HepG2 (cell line): ENCODE measurements at regions not wholly inside any gene's neighbourhood (a gene's known extent, or its start where the extent isn't known, plus 50 kb on each side); places are given as distances from the start of the nearest gene placed in this dataset.
"Not testable (repeated sequence)": the region's sequence is repeated elsewhere in the genome, so short reads cannot be mapped to it uniquely, and the experiment has no call there.

ENCODE experiments used
- ATAC-seq: fragments of 200-7000 bp; cut with Tn5 transposase; 3 replicates; pipeline ENCODE4 v1.9.1; 2020; ENCODE audit warnings: mild to moderate bottlenecking, moderate library complexity
- BruUV-seq: library from RNA; stranded (reverse); fragments of 400-500 nt; replicated peaks from 2 replicates; lab custom pipeline; 2021; lab: Mats Ljungman, UMichigan
- CTCF ChIA-PET: fragments of 300-600 bp; formaldehyde crosslinking; extraction: SDS; loops from one replicate; lab custom pipeline; 2021; ENCODE audit warnings: low total read pairs, inconsistent platforms, low intra/inter-chr PET ratio; lab: Yijun Ruan, JAX
- POLR2A ChIA-PET: fragments of 350-600 bp; sonication (Branson Sonifier 250); formaldehyde crosslinking; loops from one replicate; lab custom pipeline; 2020; ENCODE audit warnings: antibody characterized with exemption, inconsistent platforms; lab: Yijun Ruan, JAX
- DNase-seq: peaks from one replicate; pipeline ENCODE4 v3.0.0-alpha.2; 2015; ENCODE audit warnings: low spot score
- FAIRE-seq: peaks from 3 replicates; lab custom pipeline; 2011; peaks lifted over from hg19 to GRCh38; lab: Jason Lieb, UNC
- H2AFZ ChIP-seq: one replicate; pipeline ENCODE4 v1.6.1; 2011; ENCODE audit warnings: low read length, inconsistent platforms
- H3K27ac ChIP-seq: fragments of 300-600 bp; 3 replicates; pipeline ENCODE4 v1.8.0; 2011; ENCODE audit warnings: mixed run types, mild to moderate bottlenecking, mixed read lengths, low read length, inconsistent platforms; ENCODE audit not compliant: insufficient read depth; ENCODE audit errors: extremely low read length
- H3K27me3 ChIP-seq, 2 experiments: fragments of 200-600 bp in 1 of 2; 2 replicates in 1 of 2; 3 replicates in 1 of 2; pipeline versions ENCODE4 v1.6.0 to v1.8.0; 2011; ENCODE audit warnings: low read length in 2 of 2, mild to moderate bottlenecking in 2 of 2, moderate library complexity in 2 of 2, inconsistent platforms in 1 of 2; ENCODE audit not compliant: insufficient read depth in 2 of 2, control insufficient read depth in 1 of 2
- H3K36me3 ChIP-seq, 2 experiments: fragments of 200-600 bp in 1 of 2; replicated peaks in 1 of 2; 2 replicates in 1 of 2; 3 replicates in 1 of 2; pipeline versions ENCODE4 v1.5.1 to v1.8.0; 2011; ENCODE audit warnings: low read length in 2 of 2, inconsistent platforms in 1 of 2; ENCODE audit not compliant: insufficient read depth in 2 of 2, control insufficient read depth in 1 of 2
- H3K4me1 ChIP-seq: 2 replicates; pipeline ENCODE4 v1.5.1; 2012; ENCODE audit warnings: low read length, inconsistent platforms; ENCODE audit not compliant: insufficient read depth
- H3K4me2 ChIP-seq: 2 replicates; pipeline ENCODE4 v1.6.0; 2011; ENCODE audit warnings: low read depth, low read length, inconsistent platforms
- H3K4me3 ChIP-seq, 3 experiments: fragments of 200-600 bp in 1 of 3; sonication (generic), shearing (Covaris generic) in 1 of 3; replicated peaks in 1 of 3; 2 replicates each; pipeline ENCODE4 v1.5.1; 2011 to 2016; ENCODE audit warnings: low read length in 3 of 3, inconsistent platforms in 2 of 3, low read depth in 2 of 3, mild to moderate bottlenecking in 2 of 3, control low read depth in 1 of 3, mixed read lengths in 1 of 3; ENCODE audit not compliant: insufficient read depth in 1 of 3
- H3K79me2 ChIP-seq: one replicate; pipeline ENCODE4 v1.6.1; 2011; ENCODE audit warnings: low read length, inconsistent platforms; ENCODE audit not compliant: insufficient read depth
- H3K9ac ChIP-seq: 2 replicates; pipeline ENCODE4 v1.6.0; 2011; ENCODE audit warnings: mild to moderate bottlenecking, low read depth, low read length, inconsistent platforms; ENCODE audit not compliant: insufficient read depth
- H3K9me3 ChIP-seq: 2 replicates; pipeline ENCODE4 v1.5.1; 2012; ENCODE audit warnings: mild to moderate bottlenecking, low read length
- H4K20me1 ChIP-seq: 2 replicates; pipeline ENCODE4 v1.6.0; 2011; ENCODE audit warnings: inconsistent platforms, mild to moderate bottlenecking, low read length, moderate library complexity; ENCODE audit not compliant: insufficient read depth
- EP300 ChIP-seq, 3 experiments: sonication (generic) in 1 of 3; formaldehyde crosslinking in 1 of 3; IDR thresholded peaks; 2 replicates each; pipeline versions ENCODE4 v1.5.1 to v1.6.1; 2011 to 2020; ENCODE audit warnings: low read depth in 2 of 3, low read length in 2 of 3, borderline replicate concordance in 1 of 3, improper control_type of control experiment in 1 of 3, mild to moderate bottlenecking in 1 of 3, missing genetic modification reagents in 1 of 3, moderate library complexity in 1 of 3
- HOXA5 ChIP-seq: sonication (generic); formaldehyde crosslinking; IDR thresholded peaks from 2 replicates; pipeline ENCODE4 v1.4.0; 2020; ENCODE audit warnings: missing genetic modification reagents
- RFXAP ChIP-seq: sonication (generic); formaldehyde crosslinking; IDR thresholded peaks from 2 replicates; pipeline ENCODE4 v1.4.0; 2020; ENCODE audit warnings: missing genetic modification reagents, borderline replicate concordance
- ZFP90 ChIP-seq: sonication (generic); formaldehyde crosslinking; IDR thresholded peaks from 2 replicates; pipeline ENCODE4 v1.8.0; 2022; ENCODE audit warnings: missing genetic modification reagents, mild to moderate bottlenecking, inconsistent platforms, borderline replicate concordance
- ZMYM4 ChIP-seq: sonication (generic); formaldehyde crosslinking; IDR thresholded peaks from 2 replicates; pipeline ENCODE4 v1.8.1; 2023; ENCODE audit warnings: mild to moderate bottlenecking, missing genetic modification reagents
- ZNF264 ChIP-seq: sonication (generic); formaldehyde crosslinking; IDR thresholded peaks from 2 replicates; pipeline ENCODE4 v1.4.0; 2020; ENCODE audit warnings: missing genetic modification reagents
- WGBS: methylation state at CpG from one replicate; pipeline ENCODE4 v1.1.6; 2017; ENCODE audit warnings: low lambda C conversion rate; 5-methylcytosine and 5-hydroxymethylcytosine counted together
- in situ Hi-C: cut with HindIII; loops from 2 replicates; pipeline ENCODE4 v1.10.0; 2017; ENCODE audit warnings: low pct_unique_long_range_greater_than_20kb; ENCODE audit not compliant: extremely low pct_ligation_motif_present
- intact Hi-C: fragments of 100-400 bp; cut with micrococcal nuclease; formaldehyde crosslinking; loops from one replicate; pipeline ENCODE4 v1.10.0; 2022; ENCODE audit not compliant: unreplicated experiment
- TF ChIP-seq, protein P1 (sequence below): sonication (generic); formaldehyde crosslinking; IDR thresholded peaks from 2 replicates; pipeline ENCODE4 v1.5.0; 2020; ENCODE audit warnings: missing genetic modification reagents
- TF ChIP-seq, protein P2 (sequence below), 2 experiments: sonication (generic) in 1 of 2; formaldehyde crosslinking in 1 of 2; IDR thresholded peaks; 2 replicates each; pipeline versions ENCODE4 v1.4.0 to v1.6.1; 2016 to 2020; ENCODE audit warnings: borderline replicate concordance in 1 of 2, low read depth in 1 of 2, mild to moderate bottlenecking in 1 of 2, missing genetic modification reagents in 1 of 2
- TF ChIP-seq, protein P3 (sequence below): sonication (generic); formaldehyde crosslinking; IDR thresholded peaks from 2 replicates; pipeline ENCODE4 v1.5.1; 2020; ENCODE audit warnings: mild to moderate bottlenecking, missing genetic modification reagents

DNA sequence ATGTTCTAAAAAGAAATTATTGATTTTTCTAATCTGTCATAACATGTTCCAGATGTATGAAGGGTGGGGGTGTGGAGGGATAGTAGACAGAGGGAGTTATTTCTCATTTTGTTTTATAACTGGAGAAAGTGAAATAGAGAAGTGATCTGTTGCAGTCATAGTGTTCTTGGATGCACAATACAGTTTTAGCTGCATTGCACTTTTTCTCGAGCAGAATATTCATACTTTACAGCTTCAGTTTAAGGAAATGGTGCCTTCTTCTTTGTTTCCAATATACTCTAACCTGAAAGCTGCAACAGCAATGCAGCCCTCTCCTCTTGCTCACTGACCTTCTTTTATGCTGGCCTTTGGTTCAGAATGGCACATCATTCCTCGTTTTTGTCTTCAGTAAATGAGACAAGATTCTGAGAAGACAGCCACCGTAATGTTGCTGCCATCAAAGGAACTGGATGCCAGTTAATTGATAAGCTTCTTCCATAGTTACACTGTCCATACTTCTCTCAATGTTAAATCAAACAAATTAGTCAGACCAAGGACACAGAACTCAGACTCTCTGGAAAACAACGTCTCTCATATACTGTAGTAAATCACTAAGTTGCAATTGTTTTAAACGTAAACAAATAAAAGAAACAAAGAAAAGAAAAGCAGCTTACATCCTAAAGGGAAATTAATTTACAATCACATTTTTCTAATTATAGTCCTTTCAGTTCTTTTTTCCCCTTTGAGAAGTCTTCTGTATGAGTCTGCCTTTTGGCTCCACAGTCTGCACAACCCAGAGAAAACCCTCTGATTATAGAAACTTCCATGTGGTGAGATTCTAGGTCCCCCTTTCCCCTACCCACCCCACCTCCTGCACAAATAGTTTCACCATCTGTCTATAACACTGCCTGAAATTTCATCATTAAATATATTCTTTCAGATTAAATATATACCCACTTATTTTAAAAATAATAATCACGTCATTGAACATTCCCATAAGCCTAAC, 97.4 kb upstream of the UGP2 start (continued):
- TF ChIP-seq, protein P1, sequence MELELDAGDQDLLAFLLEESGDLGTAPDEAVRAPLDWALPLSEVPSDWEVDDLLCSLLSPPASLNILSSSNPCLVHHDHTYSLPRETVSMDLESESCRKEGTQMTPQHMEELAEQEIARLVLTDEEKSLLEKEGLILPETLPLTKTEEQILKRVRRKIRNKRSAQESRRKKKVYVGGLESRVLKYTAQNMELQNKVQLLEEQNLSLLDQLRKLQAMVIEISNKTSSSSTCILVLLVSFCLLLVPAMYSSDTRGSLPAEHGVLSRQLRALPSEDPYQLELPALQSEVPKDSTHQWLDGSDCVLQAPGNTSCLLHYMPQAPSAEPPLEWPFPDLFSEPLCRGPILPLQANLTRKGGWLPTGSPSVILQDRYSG = 0 out of 2 replicates have a peak, but pooled peaks have one; percentile 39

DNA sequence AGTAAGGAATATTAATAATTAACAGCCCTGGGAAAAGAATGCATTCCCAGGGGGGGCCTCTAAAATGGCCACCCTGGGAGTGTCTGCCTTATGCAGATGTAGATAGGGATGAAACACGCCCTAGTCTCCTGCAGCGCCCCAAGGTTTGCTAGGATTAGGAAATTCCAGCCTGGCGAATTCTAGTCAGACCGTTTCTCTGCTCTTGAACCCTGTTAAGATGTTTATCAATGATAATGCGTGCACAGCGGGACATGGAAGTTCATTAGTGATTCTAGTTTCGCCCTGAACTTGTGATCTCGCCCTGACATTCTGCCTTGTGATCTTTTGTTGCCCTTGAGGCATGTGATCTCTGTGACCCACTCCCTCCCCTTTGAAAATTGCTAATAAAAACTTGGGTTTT, 95.1 kb upstream of the UGP2 start:
- H3K9me3 ChIP-seq; ATAC-seq; H3K27me3 ChIP-seq; intact Hi-C loops; CTCF ChIA-PET; H3K9ac ChIP-seq; DNase-seq; H3K27ac ChIP-seq; H3K36me3 ChIP-seq; in situ Hi-C loops; H4K20me1 ChIP-seq; H3K79me2 ChIP-seq; FAIRE-seq; POLR2A ChIA-PET; BruUV-seq; TF ChIP-seq EP300 (CRISPR knock-in tag; IDR thresholded peaks at IDR 0.05; ENCODE audit: borderline replicate concordance): not testable (repeated sequence)
- peaks cover 45% of the 10 kb centered on the region for H3K4me1 ChIP-seq
- H3K4me2 ChIP-seq = peak overlapping the region; percentile 61
- H3K4me3 ChIP-seq = peak overlapping the region in 1 of 3 experiments; percentile 11; a peak in 1 of 6 replicates
- 10% methylated on average over 8 of the region's 8 CpGs for WGBS
- H2AFZ ChIP-seq = peak overlapping the region; percentile 31
- TF ChIP-seq, protein P2, sequence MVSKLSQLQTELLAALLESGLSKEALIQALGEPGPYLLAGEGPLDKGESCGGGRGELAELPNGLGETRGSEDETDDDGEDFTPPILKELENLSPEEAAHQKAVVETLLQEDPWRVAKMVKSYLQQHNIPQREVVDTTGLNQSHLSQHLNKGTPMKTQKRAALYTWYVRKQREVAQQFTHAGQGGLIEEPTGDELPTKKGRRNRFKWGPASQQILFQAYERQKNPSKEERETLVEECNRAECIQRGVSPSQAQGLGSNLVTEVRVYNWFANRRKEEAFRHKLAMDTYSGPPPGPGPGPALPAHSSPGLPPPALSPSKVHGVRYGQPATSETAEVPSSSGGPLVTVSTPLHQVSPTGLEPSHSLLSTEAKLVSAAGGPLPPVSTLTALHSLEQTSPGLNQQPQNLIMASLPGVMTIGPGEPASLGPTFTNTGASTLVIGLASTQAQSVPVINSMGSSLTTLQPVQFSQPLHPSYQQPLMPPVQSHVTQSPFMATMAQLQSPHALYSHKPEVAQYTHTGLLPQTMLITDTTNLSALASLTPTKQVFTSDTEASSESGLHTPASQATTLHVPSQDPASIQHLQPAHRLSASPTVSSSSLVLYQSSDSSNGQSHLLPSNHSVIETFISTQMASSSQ (IDR thresholded peaks at IDR 0.05; ENCODE audit: low read depth) = not testable (repeated sequence)
- TF ChIP-seq, protein P2 (CRISPR knock-in tag; IDR thresholded peaks at IDR 0.05; ENCODE audit: borderline replicate concordance) = peak; percentile 75; the same call in 1 of the 2 replicates
- 0 out of 4 replicates have a peak, but pooled peaks of 1 of the 2 experiments have one; percentile 13 for TF ChIP-seq EP300 (IDR thresholded peaks at IDR 0.05; ENCODE audit: low read depth in 2 of 2, low read length in 2 of 2)
- 0 out of 2 replicates have a peak, but pooled peaks have one; percentile 45 for TF ChIP-seq ZNF264 (CRISPR knock-in tag)
- TF ChIP-seq HOXA5 (CRISPR knock-in tag) = 0 out of 2 replicates have a peak, but pooled peaks have one; percentile 46
- 0 out of 2 replicates have a peak, but pooled peaks have one; percentile 37 for TF ChIP-seq ZFP90 (CRISPR knock-in tag)
- TF ChIP-seq RFXAP (CRISPR knock-in tag) = 0 out of 2 replicates have a peak, but pooled peaks have one; percentile 54
- peak; percentile 68 for TF ChIP-seq ZMYM4 (CRISPR knock-in tag)
- TF ChIP-seq, protein P3, sequence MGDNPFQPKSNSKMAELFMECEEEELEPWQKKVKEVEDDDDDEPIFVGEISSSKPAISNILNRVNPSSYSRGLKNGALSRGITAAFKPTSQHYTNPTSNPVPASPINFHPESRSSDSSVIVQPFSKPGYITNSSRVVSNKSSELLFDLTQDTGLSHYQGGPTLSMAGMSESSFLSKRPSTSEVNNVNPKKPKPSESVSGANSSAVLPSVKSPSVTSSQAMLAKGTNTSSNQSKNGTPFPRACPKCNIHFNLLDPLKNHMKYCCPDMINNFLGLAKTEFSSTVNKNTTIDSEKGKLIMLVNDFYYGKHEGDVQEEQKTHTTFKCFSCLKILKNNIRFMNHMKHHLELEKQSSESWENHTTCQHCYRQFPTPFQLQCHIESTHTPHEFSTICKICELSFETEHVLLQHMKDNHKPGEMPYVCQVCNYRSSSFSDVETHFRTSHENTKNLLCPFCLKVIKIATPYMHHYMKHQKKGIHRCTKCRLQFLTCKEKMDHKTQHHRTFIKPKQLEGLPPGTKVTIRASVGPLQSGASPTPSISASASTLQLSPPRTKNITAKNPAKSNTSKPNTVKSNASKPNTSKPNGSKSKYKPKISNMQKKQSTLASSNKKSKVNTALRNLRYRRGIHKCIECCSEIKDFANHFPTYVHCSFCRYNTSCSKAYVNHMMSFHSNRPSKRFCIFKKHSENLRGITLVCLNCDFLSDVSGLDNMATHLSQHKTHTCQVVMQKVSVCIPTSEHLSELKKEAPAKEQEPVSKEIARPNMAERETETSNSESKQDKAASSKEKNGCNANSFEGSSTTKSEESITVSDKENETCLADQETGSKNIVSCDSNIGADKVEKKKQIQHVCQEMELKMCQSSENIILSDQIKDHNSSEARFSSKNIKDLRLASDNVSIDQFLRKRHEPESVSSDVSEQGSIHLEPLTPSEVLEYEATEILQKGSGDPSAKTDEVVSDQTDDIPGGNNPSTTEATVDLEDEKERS (CRISPR knock-in tag) = peak; percentile 95
